ENCODE measurements at regions not wholly inside any gene's neighbourhood (a gene's known extent, or its start where the extent isn't known, plus 50 kb on each side); places are given as distances from the start of the nearest gene placed in this dataset.
A peak's percentile ranks its signal among the peaks of the same experiment; 100 is the strongest.

DNA sequence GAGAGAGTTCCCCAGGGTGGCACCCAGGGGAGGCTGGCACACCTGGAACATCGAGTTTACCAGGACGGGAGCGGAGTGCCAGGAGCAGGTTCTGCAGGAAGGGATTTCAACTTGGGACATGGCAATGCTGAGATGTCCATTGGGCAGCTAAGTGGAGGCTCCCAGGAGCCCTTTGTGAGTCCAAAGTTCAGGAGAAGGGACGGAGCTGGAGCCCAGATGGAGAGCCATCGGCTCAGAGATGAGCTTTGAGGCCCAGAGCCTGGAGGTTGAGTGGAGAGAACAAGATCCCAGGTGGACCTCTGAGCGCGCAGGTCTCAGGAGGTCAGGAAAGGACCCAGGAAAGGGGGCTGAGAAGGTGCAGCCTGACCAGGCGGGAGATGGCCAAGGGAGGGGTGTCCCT, 67.5 kb upstream of the AFDN start:
- Histone ChIP-seq H3K27ac (no peak overlapping the region), H3K9me3 (no peaks in the 10 kb centered on the region), H3K36me3 (no peaks in the 10 kb centered on the region), H3K4me3 (no peak overlapping the region), H3K4me1 (peaks cover 0 to 5% of the 10 kb centered on the region in 2 donors), H3K27me3 (no peaks in the 10 kb centered on the region)
- ATAC-seq (no peak), DNase-seq (no peak)
- intact Hi-C loops (cut with DNase I), result no loop called here
- TF ChIP-seq, protein P1, sequence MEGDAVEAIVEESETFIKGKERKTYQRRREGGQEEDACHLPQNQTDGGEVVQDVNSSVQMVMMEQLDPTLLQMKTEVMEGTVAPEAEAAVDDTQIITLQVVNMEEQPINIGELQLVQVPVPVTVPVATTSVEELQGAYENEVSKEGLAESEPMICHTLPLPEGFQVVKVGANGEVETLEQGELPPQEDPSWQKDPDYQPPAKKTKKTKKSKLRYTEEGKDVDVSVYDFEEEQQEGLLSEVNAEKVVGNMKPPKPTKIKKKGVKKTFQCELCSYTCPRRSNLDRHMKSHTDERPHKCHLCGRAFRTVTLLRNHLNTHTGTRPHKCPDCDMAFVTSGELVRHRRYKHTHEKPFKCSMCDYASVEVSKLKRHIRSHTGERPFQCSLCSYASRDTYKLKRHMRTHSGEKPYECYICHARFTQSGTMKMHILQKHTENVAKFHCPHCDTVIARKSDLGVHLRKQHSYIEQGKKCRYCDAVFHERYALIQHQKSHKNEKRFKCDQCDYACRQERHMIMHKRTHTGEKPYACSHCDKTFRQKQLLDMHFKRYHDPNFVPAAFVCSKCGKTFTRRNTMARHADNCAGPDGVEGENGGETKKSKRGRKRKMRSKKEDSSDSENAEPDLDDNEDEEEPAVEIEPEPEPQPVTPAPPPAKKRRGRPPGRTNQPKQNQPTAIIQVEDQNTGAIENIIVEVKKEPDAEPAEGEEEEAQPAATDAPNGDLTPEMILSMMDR (IDR thresholded peaks at IDR 0.05), result no peak

DNA sequence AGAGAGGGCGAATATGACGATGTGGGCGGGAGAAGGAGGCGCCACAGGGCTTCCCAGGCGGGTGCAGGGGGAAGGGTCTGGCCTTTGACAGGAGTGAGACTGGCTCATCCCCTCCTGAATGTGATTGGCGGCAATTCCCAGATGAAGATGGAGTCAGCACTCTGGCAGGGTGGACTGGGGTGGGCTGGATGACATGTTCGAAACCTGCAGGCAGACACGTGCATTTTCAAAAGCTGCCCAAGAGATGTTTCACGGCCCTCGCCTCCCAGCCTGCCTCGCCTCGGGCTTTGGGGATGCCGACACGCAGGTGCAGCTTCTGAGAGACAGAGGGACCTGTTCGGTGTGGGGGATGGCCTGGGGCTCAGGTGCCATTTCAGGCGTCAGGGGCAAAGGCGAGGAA, 66.8 kb upstream of the AFDN start:
- no peaks in the 10 kb centered on the region for H3K9me3 ChIP-seq
- DNase-seq (peak in 1 of 4 donors; percentile 61), ATAC-seq (no peak)
- H3K27me3 ChIP-seq, result no peaks in the 10 kb centered on the region
- H3K4me3 ChIP-seq, result no peak overlapping the region
- no peak overlapping the region for H3K27ac ChIP-seq
- intact Hi-C loops (cut with DNase I), result no loop called here
- TF ChIP-seq, protein P1 (IDR thresholded peaks at IDR 0.05), result no peak
- H3K36me3 ChIP-seq, result no peaks in the 10 kb centered on the region
- H3K4me1 ChIP-seq, result peaks cover 0 to 5% of the 10 kb centered on the region in 2 donors

DNA sequence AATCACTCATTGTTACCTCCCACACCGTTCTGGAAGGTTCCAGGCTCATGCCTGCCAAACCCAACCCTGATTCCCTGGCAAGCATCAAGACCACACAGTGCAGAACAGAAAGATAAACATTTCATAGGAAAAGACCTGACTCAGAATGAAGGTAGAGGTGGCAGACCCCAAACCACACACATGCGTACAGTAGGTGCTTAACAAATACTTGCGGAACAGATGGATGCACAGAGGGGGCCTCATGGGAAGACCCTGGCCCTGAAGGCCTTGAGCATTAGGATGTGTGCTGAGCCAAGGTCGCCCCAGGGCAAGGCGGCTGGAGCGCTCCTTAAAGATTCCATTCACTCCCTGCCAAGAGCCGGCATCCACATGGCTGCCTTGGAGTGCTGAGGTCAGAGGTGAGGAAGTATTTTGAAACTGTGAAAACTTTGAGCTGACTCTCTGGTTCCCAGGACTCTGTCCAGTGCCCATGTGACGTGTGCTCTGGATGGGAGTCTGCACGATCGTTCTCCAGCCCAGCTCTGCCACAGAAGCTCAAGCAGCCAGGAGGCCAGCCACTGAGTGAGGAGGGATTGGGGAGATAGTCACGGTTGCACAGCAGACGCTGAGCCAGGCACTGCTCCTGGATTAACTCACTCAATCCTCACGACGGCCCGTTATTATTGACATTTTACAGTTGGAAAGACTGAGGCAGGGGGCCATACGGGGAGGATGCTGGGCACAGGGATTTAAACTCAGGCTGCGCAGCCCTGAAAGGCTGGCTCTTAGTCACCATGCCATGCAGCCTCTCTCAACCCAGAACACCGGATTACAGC, 65.5 kb upstream of the AFDN start:
- Histone ChIP-seq H3K27me3 (no peaks in the 10 kb centered on the region), H3K4me3 (no peak overlapping the region), H3K27ac (no peak overlapping the region), H3K9me3 (no peaks in the 10 kb centered on the region), H3K36me3 (no peaks in the 10 kb centered on the region), H3K4me1 (peaks cover 0 to 5% of the 10 kb centered on the region in 2 donors)
- intact Hi-C loops (cut with DNase I), result no loop called here
- TF ChIP-seq, protein P1 (IDR thresholded peaks at IDR 0.05), result no peak
- ATAC-seq (peak; percentile 87), DNase-seq (peak in 3 of 4 donors; percentile 46 to 80 (median 66))

DNA sequence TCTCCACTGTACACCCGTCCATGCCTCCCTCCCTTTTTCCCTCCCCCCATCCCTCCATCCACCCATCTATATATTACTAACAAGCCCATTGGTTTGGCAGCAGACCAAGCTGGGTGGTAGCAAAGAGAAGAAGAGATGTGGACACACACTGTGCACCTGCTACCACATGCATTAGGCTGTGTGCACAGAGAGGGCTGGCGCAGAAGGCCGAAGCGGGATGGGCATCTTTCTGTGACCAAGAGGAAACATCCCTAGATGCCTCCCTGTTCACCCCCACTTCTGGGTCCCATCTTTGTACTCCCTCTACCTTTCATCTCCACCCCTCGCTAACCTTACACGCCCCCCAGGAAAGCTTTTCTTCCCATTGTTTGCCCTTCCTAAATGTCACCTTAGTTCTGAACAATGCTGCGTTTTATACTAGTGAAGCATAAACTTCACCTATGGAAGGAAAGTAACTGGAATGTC, 64.9 kb upstream of the AFDN start:
- Histone ChIP-seq H3K4me1 (peaks cover 0 to 5% of the 10 kb centered on the region in 2 donors), H3K4me3 (no peak overlapping the region), H3K27me3 (no peaks in the 10 kb centered on the region), H3K36me3 (no peaks in the 10 kb centered on the region), H3K9me3 (no peaks in the 10 kb centered on the region), H3K27ac (no peak overlapping the region)
- ATAC-seq, result no peak
- intact Hi-C loops (cut with DNase I), result no loop called here
- TF ChIP-seq, protein P1 (IDR thresholded peaks at IDR 0.05), result no peak
- no peak for DNase-seq

DNA sequence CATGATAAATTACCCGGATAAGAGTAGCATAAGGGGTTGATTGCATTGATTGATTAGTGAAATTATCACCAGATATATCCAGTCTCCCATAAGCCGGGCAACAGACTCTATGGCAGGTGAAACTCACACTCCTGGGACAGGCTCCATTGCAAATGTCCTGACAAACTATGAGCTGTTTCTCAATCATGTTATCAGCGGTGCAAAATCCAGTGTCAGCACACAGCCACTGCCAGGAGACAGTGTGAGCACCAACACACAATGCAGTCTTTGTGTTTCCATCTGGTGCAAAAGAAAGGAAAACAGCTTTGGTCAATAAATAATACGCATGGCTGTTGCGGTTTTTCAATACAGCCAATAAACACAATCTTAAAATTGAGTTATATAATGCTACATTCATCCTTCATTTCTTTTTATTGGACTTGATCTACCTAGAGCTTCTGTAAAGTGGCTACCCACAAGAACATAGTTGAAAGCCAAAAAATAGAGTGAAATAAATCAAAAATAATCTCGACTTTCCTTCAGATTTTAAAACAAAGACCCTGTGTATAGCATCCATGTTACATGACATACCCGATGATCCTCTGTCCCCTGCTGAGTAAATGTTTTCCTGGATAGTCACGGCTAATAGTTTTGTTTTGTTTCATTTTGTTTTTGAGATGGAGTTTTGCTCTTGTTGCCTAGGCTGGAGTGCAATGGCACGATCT, 64.3 kb upstream of the AFDN start:
- no peak for ATAC-seq
- Histone ChIP-seq H3K4me3 (no peak overlapping the region), H3K9me3 (no peaks in the 10 kb centered on the region), H3K27ac (no peak overlapping the region), H3K4me1 (peaks cover 0 to 5% of the 10 kb centered on the region in 2 donors), H3K36me3 (no peaks in the 10 kb centered on the region), H3K27me3 (no peaks in the 10 kb centered on the region)
- peak in 1 of 4 donors; percentile 29 for DNase-seq
- TF ChIP-seq, protein P1 (IDR thresholded peaks at IDR 0.05), result no peak
- intact Hi-C loops (cut with DNase I), result no loop called here

Measured in left lung (tissue), 4 donors.